CD4-positive, alpha-beta T cell treated with Interleukin-15 for 1 hour (primary cell): ENCODE measurements at regions not wholly inside any gene's neighbourhood (a gene's known extent, or its start where the extent isn't known, plus 50 kb on each side); places are given as distances from the start of the nearest gene placed in this dataset.

ENCODE experiments used
- DNase-seq: peaks from one replicate; pipeline ENCODE4 v3.0.0-alpha.2; 2020

DNA sequence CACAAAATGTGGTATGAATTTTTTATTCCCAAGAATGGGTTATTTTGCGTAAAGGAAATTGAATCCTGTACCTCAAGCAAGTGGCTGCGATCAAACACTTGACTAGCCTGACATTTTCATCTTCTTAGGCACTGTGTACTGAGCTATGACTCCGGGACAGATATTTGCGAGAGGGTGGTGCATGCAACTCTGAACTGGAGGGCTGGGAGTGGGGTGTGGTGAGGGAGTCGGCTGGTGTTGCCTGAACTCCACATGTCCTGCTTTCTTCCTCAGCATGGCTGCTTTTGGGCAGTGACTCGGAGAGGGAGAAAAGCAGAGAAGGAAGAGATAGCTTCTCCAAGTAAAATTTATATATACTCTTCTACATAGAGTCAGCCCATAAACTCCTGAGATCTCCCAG is 68.5 kb upstream of the GATB start:
- DNase-seq = no peak

DNA sequence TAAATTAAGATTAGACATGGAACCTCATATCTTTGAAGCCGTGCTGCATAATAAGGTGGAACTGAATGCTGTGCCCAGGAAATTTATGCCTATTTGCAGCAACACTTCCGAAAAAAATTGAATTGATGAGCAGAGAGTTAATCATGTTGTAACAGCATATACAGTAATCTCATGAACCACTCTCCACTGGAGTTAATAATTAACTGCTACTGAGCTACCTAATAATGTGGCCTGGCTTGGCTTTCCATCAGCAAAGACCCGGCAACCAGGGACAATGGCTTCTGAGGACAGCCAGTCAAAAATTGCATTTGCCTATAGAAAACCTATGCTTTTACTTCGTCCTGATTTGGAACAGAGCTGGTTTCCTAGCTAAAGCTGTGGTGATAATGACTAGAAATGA is 63.8 kb upstream of the GATB start:
- no peak for DNase-seq

- no peak for DNase-seq
Measured at GRCh38 chr4:151822331-151822730, 61.5 kb upstream of the GATB start.

DNA sequence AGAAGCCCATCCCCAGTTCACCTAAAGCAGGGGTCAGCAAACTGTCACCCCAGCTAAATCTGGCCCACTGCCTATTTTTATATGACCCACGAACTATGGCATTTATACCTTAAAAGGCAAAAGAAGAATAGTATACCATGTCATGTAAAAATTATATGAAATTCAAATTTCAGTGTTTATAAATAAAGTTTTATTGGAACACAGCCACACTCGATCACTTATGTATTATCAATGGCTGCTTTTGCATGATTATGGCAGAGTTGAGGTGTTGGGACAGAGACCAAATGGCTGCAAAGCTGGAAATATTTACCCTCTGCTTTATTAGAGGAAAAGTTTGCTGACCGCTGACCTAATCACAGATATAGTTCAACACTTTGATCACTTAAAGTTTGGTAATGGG is 59.2 kb upstream of the GATB start:
- DNase-seq = no peak

GRCh38 chr4:151811403-151811802 is 50.6 kb upstream of the GATB start:
- no peak for DNase-seq
